Urothelium cell line (cell line): ENCODE measurements at regions not wholly inside any gene's neighbourhood (a gene's known extent, or its start where the extent isn't known, plus 50 kb on each side); places are given as distances from the start of the nearest gene placed in this dataset.

Experiments used
- DNase-seq: peaks from one replicate; pipeline ENCODE4 v3.0.0; 2011; ENCODE audit warnings: low spot score, mixed read lengths
- FAIRE-seq: peaks from 2 replicates; lab custom pipeline; 2011; peaks lifted over from hg19 to GRCh38; lab: Jason Lieb, UNC

DNA sequence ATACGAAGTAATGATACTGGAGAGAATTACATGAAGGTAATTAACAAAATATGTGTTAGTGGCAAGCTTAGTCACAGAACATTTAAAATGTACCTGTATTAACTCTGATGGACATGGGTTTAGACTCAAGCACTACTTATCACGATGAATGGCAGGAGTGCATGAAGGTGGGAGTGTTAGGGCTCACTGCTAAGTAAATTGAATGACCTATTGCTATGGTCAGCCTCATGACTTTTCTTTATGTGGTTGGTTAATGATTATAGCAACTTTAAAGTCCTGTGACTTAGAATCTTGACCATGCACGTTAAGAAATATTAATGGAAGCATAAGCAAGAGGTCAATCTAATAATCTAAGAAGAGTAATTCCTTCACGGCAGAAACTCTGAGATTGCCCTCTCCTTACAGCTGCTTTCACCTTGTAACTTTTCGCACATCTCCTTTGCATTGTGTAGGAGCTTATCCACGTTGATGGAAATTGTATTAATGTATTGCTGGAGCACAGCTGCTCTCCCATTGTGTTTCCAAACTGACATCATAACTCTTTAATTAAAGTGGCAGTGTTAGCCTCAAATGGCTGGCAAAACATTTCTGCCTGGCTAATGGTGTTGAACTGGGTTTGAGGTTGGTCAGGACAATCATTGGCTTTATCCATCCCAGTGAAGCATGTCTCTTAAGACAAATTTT is 114.5 kb downstream of the RXFP2 start:
- DNase-seq = no peak
- no peak for FAIRE-seq

DNA sequence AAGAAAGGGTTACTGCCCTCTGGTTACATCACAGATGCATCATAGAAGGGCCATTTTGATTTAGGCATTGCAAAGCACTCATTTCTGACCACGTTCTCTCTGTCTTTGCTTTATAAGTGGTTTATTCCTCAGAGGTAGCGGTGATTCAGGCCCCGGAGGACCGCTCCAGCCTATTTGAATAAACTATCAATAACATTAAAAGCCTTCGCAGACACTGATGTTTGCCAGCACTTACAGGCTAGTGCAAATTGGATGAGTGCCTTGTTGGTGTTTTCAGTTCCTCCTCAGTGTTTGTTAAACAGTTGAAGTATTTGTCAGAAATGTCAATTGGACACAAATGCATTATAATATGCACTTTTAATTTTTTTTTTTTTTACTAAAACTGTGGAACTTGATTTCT is 120.2 kb downstream of the RXFP2 start:
- FAIRE-seq = no peak
- DNase-seq = no peak

DNA sequence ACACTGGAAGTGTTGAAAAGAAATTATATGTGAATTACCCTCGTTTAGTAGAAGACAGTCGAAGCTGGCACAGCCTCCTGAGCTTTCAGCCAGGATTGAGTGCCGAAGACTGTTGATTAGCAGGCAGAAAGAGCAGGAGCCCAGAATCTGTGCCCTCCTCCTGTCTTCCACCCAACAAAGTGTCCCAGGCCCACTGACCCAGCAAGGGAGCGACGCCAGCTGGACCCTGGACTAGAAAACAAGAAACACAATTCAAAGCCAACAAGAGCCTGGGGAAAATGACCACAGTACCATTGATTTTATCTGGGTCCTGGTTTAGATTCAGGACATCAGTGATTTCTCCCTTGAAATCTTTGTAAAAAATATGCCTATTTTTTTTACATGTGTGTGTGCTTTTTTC is 120.7 kb downstream of the RXFP2 start:
- FAIRE-seq = no peak
- no peak for DNase-seq

DNA sequence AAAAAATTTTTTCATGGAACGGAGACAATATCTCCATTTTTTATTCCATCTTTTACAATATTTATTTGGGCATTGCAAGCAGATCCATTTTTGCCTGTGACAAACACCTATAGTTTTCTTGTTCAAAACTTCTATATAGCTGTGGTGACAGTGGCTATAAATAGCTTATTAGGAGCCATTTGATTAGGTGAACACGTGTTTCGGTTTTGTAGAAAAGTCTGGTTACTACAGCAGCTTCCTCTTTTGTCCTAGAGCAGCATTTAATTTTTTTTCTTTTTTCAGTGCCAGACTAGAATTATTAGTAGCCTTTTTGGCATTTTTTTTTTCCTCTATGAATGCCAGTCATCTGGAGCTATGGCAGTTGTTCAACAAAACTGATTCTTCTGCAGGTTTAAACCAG is 123.5 kb downstream of the RXFP2 start:
- FAIRE-seq (no peak), DNase-seq (no peak)

DNA sequence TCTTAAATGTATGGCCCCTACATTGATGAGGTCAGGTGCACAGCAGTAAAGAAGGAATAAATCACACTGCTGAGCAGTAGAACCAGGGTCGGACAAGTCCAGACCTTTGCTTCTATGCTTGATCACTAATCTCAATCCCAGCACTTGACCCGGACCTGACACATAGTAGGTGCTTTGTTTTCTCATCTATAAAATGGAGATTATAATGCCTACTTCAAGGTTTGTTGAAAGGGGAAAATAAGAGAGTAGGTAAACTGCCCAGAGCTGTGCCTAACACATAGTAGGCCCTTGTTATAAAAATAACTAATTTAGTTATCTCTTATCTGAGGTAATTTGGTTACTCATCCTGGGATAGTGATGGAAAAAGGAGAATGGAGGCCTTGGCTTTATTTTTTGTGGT is 125.0 kb downstream of the RXFP2 start:
- DNase-seq (no peak), FAIRE-seq (no peak)

DNA sequence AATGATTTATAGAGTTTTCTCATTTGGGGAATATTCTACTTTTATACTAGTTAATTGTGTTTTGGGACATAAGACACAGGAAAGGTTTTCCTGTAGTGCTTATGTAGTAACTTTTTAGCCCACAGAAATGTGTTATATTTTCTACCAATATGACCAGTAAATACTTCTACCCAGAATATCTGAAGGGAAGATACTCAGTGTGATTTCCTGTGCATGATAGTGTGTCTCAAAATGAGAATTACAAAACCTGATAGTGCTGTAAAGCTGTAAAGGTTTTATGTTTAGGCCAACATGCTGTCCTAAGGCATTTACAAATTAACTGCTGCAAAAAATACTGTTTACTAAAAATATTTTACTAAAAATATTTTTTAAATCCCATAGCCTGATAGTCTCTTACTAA is 126.8 kb downstream of the RXFP2 start:
- DNase-seq (no peak), FAIRE-seq (no peak)

DNA sequence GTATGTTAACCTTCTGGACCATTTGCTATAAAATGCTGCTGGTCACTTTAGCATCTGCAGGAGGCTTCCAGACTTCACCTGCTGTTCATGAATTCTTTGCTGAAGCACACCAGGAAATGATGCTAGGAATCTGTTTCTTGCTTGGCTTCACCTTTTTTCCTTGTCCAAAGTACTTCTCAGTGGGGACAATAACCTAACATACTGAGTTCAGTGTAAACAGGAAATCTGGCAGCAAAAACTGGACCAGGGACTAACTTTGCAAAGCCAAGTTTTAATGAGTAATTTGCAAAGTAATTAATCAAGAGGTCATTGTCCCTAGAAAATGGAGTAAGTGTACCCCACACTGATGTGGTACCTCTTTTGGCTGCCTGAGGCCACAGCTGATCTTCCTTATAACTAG is 128.4 kb downstream of the RXFP2 start:
- DNase-seq (no peak), FAIRE-seq (no peak)

DNA sequence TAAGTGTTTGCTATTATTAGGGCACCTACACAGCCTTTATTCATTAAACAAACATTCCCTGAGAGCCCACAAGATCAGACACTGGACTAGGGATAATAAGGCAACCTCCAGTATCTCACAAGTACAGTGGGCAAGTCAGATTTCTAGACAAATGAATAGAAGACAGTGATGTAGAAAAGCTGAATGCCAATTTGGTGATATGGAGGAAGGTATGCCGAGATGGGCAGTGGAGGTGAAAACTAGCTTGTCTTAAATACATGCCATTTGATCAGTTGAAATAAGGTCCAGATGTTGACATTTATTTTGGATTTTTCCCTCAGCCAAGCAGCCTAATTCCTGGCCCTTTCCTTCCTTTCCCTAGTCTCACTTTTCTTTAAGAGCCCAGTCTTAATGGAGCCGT is 130.3 kb downstream of the RXFP2 start:
- FAIRE-seq (no peak), DNase-seq (no peak)

DNA sequence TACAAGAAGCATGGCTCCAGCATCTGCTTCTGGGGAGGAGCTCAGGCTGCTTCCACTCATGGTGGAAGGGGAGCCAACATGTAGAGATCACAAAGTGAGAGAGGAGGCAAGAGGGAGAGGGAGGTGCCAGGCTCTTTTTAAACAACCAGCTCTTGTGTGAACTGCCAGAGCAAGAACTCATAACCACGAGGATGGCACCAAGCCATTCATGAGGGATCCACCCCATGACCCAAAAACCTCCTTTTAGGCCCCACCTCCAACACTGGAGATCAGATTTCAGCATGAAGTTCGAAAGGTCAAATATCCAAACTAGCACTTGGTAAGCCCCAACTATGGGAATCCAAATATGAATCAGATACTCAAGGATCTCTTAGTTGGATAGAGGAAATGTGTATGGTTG is 131.2 kb downstream of the RXFP2 start:
- FAIRE-seq (no peak), DNase-seq (no peak)

DNA sequence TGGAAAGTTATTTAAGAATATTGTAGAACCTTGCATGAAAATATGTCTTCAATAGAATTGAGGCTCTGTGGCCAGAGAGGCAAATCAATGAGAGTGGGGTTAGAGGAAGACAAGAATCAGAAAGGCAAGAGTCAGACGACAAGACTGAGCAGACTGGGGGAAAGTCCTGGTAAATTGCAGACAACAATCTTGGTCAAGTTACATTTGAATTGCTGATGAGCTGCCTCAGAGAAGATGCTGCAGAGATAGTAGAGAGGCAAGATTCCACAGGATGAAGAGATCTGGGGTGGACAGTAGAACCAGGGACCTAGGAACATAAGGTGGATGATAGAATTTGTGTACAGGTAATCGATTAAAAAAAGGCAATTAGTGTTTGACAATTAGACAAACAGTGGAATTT is 133.8 kb downstream of the RXFP2 start:
- FAIRE-seq (no peak), DNase-seq (no peak)

DNA sequence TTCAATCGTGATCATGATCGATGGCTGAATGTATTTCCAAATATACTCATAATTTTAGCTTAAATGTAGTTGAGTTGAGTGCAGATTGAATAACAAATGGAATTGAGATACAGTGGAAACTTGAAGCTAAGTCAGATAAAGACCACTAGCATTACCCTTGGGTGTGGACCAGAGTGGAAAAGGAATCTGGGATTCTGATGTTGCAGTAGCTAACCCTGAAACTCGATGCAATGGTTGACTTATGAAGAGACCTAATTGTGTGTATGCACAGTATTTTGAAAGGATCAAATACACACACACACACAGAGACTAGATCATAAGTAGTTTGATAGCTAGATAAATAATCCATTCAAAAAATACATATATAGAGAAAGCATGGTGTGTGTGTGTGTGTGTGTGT is 135.8 kb downstream of the RXFP2 start:
- FAIRE-seq (no peak), DNase-seq (no peak)

DNA sequence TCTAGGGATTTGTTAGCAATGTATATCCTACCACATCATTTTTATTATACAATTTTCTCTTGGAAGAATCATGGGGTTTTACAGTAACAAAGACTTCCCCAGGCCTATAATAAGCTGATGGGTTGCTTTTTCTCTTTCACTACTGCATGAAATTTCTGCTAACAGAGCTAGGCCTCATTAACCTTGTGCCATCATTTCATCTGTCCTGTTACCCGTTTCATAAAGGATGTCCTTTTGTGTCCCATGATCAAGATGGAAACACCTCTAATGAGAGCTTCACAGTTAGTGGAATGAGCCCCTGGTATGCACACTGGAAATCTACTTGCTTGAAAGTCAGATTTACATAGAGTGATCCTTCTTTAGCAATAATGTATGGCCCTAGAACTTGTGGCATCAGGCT is 138.7 kb downstream of the RXFP2 start:
- DNase-seq (no peak), FAIRE-seq (no peak)

DNA sequence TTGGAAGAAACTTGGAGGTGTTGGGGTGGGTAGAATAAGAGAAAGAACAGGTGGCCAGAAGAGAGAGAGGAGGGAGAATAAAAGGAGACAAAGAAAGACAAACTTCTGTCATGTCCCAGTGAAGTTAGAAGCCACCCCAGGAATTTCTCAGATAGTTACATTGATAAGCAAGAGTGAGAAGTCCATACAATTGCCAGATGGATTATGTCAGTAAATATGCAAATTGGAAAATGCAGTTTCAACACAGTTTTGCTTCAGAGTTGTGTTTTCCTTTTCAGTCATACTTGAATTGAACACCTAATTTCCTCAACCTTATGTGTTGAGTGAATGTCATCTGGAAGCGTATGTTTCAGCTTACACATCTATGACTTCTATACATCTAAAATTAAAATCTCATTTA is 139.2 kb downstream of the RXFP2 start:
- FAIRE-seq (no peak), DNase-seq (no peak)

DNA sequence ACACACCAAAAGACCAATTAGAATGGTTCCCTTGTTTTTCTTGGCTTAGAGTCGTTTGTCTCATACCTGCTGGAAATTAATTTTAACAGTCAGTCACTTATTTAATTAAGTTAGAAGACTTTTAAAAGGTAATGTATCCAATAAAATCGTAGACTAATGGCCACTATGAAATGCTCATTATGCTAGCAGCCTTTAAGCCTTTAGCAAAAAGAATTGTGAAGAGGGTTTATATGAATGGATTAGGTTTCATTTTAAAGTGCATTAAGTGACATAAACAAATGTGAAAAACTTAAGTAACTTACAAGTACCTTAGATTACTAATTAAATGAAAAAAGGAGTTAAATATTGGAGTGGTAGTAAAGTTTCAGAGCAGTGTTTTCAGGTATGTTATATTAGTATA is 139.6 kb downstream of the RXFP2 start:
- FAIRE-seq (no peak), DNase-seq (no peak)

DNA sequence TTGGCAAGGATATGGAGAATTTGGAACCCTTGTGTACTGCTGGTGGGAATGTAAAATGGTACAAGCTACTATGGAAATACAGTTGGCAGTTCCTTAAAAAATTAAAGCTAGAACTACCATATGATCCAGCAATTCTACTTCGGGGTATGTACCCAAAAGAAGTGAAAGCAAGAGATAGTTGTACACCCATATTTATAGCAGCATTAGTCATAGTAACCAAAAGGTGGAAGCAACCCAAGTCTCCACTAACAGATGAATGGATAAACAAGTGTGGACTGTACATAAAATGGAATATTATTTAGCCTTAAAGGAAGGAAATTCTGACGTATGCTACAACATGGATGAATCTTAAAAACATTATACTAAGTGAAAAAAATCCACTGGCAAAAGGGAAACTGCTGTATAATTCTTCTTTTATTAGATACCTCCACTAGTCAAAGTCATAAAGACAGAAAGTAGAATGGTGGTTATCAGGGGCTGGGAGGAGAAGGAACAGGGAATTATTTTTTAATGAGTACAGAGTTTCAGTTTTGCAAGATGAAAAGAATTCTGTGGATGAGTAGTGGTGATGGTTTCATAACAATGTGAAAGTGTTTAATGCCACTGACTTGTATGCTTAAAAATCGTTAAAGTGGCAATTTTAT is 141.6 kb downstream of the RXFP2 start:
- FAIRE-seq = no peak
- no peak for DNase-seq

DNA sequence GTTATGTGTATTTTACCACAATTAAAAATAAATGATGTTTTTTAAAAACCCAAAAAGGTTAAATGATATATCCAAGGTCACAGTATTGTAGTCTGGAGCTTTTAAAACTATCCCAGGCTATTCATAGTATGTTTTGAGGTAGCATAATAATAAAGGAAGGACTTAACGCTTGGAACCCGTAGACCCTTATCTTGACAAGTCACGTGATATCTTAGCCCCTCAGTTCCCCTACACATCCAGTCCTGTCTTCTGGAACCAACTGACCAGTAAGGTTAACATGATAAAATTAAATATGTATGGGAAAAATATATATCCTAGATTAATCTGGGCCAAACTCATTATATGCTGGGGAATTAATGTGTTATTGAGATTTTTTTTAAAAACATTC is 142.2 kb downstream of the RXFP2 start:
- DNase-seq (no peak), FAIRE-seq (no peak)

DNA sequence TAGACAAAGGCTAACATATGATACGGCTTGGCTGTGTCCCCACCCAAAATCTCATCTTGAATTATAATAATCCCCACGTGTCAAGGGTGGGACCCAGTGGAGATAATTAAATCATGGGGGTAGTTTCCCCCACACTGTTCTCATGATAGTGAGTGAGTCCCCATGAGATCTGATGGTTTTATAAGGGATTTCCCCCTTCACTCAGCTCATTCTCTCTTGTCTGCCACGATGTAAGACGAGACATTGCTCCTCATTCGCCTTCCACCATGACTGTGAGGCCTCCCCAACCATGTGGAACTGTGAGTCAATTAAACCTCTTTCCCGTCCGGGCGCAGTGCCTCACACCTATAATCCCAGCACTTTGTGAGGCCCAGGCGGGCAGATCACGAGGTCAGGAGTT is 143.5 kb downstream of the RXFP2 start:
- FAIRE-seq (no peak), DNase-seq (no peak)

DNA sequence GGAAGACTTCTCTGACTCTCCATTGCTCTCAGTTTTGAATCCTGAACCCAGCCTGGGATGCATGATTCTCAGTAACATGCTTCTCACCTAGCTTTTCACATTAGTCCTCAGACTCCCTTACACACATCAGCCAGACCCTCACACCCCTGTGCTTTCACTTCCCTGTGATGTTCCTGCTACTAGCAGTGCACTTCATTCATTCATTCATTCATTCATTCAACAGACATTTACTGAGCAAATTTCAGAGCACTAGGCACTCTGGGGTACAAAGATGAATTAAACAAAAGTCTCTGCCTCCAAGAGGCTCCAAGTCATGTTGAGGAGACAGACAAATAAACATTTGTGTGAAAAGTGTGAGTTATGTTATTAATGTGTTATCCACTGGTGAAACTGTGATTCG is 145.2 kb downstream of the RXFP2 start:
- DNase-seq (no peak), FAIRE-seq (no peak)

DNA sequence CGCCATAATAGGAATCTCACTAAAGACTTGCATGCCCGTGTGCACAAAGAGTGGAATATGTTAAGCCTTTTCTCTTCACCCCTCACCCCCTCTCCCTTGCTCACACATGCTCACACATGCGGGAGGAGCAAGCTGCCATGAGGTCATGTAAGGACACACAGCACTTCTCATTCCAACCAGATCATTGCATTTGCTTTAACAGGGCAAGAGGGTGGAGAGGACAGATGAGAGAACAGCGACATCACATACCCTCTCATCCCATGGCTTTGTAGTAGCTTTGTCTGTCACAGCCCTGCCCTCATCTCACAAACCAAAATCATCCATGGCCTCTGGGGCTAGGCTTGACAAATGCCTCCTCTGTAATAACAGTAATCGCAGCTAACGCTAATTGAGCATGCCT is 145.6 kb upstream of the FRY start:
- no peak for DNase-seq
- FAIRE-seq = no peak

DNA sequence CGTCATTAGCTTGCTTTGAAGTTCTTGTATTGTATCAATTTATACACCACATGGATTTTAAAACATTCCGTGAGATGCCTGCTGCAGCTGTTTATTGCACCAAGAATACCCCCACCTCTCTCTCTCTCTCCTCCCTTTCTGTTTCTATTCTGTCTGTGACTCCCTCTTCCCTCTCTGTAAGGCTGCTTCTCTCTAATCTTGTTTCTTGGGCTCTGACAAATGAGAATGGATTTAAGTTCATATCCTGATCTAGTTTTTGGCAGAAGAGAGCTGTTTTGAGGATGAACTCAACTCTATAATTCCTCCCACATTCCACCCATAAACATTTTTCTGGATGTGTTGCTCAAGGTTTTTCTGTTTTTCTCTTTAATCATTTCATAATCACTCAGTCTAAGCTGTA is 144.3 kb upstream of the FRY start:
- FAIRE-seq (no peak), DNase-seq (no peak)

DNA sequence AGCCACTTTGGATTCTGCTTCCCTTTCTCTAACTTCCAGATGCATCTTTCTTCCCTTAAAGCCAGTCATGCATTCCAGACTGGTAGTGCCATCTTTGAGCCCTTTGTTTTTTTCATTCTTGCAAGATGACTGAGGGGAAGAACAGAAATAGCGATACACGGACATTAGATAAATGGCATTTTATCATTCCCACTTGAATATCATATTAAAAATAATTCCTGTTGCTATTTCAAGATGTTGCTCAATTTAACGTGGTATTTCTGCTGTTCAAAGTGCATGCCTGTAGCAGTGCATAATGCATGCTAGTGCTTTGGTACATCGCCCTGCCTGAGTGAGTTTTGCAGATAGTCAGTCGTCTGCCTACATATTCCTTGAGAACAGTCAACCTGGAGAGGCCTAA is 140.6 kb upstream of the FRY start:
- DNase-seq = no peak
- FAIRE-seq = no peak

DNA sequence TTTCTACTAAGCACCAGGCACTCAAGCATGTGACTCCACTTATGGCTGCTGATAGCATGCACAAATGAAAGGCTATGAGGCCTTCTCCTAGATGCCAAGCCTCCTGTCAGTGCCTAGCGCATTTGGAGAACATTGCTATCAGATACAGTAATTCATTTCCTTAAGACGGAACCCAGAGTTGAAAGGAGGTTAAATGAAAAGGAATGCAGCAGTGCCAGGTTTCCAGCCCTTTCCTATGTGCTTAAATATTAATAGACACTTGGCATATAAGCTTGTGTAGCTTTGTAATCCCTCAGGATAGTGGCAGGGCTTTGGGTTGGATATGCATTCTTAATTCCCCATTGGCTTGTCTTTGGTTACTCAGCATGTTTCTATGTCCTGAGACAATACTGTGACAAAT is 140.1 kb upstream of the FRY start:
- no peak for DNase-seq
- FAIRE-seq = no peak

DNA sequence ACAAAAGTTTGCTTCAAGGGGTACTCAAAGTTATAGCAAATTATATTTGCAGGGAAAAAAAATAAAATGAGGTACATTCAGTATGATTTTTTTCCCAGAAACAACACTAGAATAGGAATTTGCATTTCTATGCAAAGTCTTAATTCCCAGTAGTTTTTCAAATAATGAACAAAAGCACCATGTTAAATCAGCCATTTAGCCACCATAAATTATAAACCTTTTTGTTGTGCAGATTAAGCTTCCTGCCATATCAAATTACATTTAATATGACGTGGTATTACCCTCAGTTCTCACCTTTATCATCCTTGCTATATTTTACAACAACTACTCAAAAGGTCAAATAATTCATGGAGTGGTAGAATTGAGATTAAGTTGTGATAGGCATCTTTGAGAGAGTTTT is 136.6 kb upstream of the FRY start:
- FAIRE-seq = no peak

More for the DNA sequence above, 136.6 kb upstream of the FRY start:
- DNase-seq = no peak
